ENCODE measurements at regions not wholly inside any gene's neighbourhood (a gene's known extent, or its start where the extent isn't known, plus 50 kb on each side); places are given as distances from the start of the nearest gene placed in this dataset.

DNA sequence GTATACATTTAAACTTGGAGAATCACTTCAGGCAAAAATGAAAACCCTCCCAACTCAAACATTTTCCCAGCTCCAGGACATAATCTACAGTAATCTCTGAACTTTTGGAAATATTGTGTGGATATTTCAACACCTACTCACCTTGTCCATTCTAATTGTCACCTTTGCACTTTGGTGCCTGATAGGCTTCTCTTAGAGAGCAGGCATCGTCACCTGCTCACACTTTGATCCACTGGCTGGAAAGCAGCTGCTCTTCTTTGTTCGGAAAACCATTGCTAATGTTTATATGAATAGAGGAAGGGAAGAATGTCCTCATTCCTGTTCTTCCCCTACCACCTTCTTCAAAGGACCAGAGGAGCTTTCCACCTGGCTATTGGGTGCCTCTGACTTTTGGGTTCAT lies 411.2 kb downstream of the FGF9 start:
- TF ChIP-seq, protein P1, sequence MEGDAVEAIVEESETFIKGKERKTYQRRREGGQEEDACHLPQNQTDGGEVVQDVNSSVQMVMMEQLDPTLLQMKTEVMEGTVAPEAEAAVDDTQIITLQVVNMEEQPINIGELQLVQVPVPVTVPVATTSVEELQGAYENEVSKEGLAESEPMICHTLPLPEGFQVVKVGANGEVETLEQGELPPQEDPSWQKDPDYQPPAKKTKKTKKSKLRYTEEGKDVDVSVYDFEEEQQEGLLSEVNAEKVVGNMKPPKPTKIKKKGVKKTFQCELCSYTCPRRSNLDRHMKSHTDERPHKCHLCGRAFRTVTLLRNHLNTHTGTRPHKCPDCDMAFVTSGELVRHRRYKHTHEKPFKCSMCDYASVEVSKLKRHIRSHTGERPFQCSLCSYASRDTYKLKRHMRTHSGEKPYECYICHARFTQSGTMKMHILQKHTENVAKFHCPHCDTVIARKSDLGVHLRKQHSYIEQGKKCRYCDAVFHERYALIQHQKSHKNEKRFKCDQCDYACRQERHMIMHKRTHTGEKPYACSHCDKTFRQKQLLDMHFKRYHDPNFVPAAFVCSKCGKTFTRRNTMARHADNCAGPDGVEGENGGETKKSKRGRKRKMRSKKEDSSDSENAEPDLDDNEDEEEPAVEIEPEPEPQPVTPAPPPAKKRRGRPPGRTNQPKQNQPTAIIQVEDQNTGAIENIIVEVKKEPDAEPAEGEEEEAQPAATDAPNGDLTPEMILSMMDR (IDR thresholded peaks at IDR 0.05), result no peak
- TF ChIP-seq POLR2A (IDR thresholded peaks at IDR 0.05), result no peak
